Uterus (tissue), 3 donors: ENCODE measurements at regions not wholly inside any gene's neighbourhood (a gene's known extent, or its start where the extent isn't known, plus 50 kb on each side); places are given as distances from the start of the nearest gene placed in this dataset.

Experiments
- DNase-seq, 2 donors: peaks; one replicate each; pipeline ENCODE4 v3.0.0-alpha.2; 2019 to 2020
- H3K27ac ChIP-seq, 2 donors: fragments of 200-600 bp; sonication (generic); 1 replicate in 1 of 2; 2 replicates in 1 of 2; pipeline ENCODE4 v1.5.1; 2016 to 2018
- H3K27me3 ChIP-seq, 2 donors: fragments of 200-600 bp; sonication (generic); one replicate each; pipeline ENCODE4 v1.5.1; 2018 to 2019; ENCODE audit warnings: control low read depth in 1 of 2
- H3K36me3 ChIP-seq, 2 donors: fragments of 200-600 bp; sonication (generic); one replicate each; pipeline ENCODE4 v1.5.1; 2019; ENCODE audit warnings: control low read depth in 1 of 2
- H3K4me1 ChIP-seq, 2 donors: fragments of 200-600 bp; sonication (generic); one replicate each; pipeline ENCODE4 v1.5.1; 2018 to 2019; ENCODE audit warnings: control low read depth in 1 of 2
- H3K4me3 ChIP-seq, 2 donors: fragments of 200-600 bp; sonication (generic); 1 replicate in 1 of 2; 2 replicates in 1 of 2; pipeline ENCODE4 v1.5.1; 2018 to 2019; ENCODE audit warnings: mild to moderate bottlenecking in 1 of 2
- H3K9me3 ChIP-seq, 2 donors: fragments of 200-600 bp; sonication (generic); one replicate each; pipeline ENCODE4 v1.5.1; 2019; ENCODE audit warnings: control low read depth in 1 of 2
- POLR2A ChIP-seq, 2 donors: fragments of 450-650 bp; IDR thresholded peaks; one replicate each; pipeline ENCODE4 v1.6.1; 2016; ENCODE audit warnings: antibody characterized with exemption in 2 of 2, mild to moderate bottlenecking in 1 of 2, moderate library complexity in 1 of 2
- intact Hi-C: fragments of 100-400 bp; cut with DNase I; formaldehyde crosslinking; loops from one replicate; pipeline ENCODE4 v1.15.1; 2023; ENCODE audit warnings: low total_unique reads
- TF ChIP-seq, protein P1 (sequence below), 4 experiments: fragments of 200-600 bp in 2 of 4; fragments of 450-650 bp in 2 of 4; sonication (generic) in 2 of 4; IDR thresholded peaks; one replicate each; pipeline ENCODE4 v1.5.1; 2016 to 2019; ENCODE audit warnings: antibody characterized with exemption in 4 of 4, mild to moderate bottlenecking in 2 of 4, moderate library complexity in 1 of 4
- donor health status: DM: yes; HTN: yes; CAD: no.

DNA sequence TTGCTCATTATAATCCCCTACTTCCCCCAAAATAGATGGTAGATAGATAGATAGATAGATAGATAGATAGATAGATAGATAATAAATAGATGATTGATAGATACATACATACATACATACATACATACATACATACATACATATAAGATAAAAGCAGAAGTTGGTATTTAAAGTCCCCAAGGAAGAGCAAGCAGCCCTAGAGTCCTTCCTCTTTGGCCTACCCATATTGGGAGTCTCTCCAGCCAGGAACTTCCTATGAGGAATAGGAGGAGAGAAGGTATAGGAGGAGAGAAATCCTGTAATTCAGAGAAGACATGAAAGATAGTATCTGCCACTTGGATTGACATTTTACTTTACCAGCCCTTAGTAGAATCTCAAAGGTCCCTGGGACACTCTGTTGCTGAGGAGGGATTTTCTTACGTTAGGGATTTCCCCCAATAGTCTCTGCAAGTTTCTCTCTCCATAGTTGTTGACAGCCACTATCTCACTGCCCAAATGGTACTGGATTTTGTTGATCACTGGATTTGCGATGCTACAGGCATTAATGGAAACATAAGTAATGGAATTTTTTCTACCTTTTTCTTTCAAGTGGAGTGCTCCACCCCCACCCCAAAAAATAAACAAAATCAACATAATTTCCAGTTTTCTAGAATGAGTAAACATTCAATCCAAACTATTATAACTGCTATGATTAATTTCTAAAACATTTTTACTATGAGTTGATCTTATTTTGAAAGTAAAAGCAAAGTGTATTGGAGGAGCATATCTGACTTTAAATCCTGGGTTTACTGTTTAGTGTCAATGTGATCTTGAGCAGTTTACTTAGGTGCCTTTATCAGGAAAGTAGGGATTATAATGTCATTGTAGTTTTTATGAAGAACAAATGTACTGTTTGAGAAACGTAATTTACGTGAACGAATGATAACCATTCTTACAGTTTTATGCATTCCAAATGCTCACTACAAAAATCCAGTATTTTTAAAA is 93.2 kb upstream of the TNFSF4 start:
- intact Hi-C loops: no loop called here
- Histone ChIP-seq H3K36me3 (no peaks in the 10 kb centered on the region), H3K9me3 (no peaks in the 10 kb centered on the region), H3K4me1 (no peaks in the 10 kb centered on the region), H3K27ac (no peak overlapping the region), H3K4me3 (no peak overlapping the region), H3K27me3 (no peaks in the 10 kb centered on the region)
- TF ChIP-seq, protein P1, sequence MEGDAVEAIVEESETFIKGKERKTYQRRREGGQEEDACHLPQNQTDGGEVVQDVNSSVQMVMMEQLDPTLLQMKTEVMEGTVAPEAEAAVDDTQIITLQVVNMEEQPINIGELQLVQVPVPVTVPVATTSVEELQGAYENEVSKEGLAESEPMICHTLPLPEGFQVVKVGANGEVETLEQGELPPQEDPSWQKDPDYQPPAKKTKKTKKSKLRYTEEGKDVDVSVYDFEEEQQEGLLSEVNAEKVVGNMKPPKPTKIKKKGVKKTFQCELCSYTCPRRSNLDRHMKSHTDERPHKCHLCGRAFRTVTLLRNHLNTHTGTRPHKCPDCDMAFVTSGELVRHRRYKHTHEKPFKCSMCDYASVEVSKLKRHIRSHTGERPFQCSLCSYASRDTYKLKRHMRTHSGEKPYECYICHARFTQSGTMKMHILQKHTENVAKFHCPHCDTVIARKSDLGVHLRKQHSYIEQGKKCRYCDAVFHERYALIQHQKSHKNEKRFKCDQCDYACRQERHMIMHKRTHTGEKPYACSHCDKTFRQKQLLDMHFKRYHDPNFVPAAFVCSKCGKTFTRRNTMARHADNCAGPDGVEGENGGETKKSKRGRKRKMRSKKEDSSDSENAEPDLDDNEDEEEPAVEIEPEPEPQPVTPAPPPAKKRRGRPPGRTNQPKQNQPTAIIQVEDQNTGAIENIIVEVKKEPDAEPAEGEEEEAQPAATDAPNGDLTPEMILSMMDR (IDR thresholded peaks at IDR 0.05): no peak
- TF ChIP-seq POLR2A (IDR thresholded peaks at IDR 0.05): no peak
- no peak for DNase-seq

DNA sequence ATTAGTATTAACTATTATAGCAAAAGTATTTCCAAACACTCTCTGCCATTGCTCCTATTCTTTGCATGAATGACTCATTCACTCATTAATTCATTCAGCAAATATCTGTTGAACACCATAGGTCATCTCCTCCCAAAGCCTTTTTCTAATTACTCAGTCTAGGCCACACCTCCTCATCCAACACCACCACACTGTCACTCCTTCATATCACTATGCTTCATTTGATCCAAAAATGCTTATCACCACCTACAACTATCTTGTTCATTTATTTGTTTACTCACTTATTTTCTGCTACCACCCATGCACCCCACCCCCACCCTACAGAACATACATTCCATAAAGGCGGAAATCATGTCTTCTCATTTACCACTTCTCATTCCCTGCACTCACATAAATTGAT is 94.4 kb upstream of the TNFSF4 start:
- Histone ChIP-seq H3K36me3 (no peaks in the 10 kb centered on the region), H3K4me1 (no peaks in the 10 kb centered on the region), H3K27me3 (no peaks in the 10 kb centered on the region), H3K27ac (no peak overlapping the region), H3K9me3 (no peaks in the 10 kb centered on the region), H3K4me3 (no peak overlapping the region)
- TF ChIP-seq, protein P1 (IDR thresholded peaks at IDR 0.05): no peak
- TF ChIP-seq POLR2A (IDR thresholded peaks at IDR 0.05): no peak
- DNase-seq: no peak
- intact Hi-C loops: no loop called here

DNA sequence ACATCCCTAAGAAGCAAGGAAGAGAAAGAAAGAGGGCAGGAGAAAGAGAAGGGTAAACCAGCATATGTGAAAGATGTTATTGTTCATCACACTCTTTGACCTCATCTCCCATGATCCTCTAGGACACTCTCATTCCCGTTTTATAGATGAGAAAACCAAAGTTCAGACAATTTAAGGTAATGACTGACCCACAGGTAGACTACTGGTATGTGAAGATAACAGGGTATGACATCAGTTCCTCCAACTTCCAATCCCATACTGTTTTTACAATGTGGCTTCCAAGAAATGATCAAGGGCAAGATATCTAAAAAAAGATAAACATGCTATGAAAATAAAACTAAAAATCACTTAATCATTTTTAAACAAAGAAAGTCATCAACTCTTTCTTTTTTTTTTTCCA is 95.2 kb upstream of the TNFSF4 start:
- H3K4me1 ChIP-seq: no peaks in the 10 kb centered on the region
- no peaks in the 10 kb centered on the region for H3K36me3 ChIP-seq
- no peak overlapping the region for H3K27ac ChIP-seq
- no peaks in the 10 kb centered on the region for H3K27me3 ChIP-seq
- no peak for DNase-seq
- H3K4me3 ChIP-seq: no peak overlapping the region
- no peak for TF ChIP-seq POLR2A (IDR thresholded peaks at IDR 0.05)
- TF ChIP-seq, protein P1 (IDR thresholded peaks at IDR 0.05): no peak
- H3K9me3 ChIP-seq: no peaks in the 10 kb centered on the region
- intact Hi-C loops: no loop called here

DNA sequence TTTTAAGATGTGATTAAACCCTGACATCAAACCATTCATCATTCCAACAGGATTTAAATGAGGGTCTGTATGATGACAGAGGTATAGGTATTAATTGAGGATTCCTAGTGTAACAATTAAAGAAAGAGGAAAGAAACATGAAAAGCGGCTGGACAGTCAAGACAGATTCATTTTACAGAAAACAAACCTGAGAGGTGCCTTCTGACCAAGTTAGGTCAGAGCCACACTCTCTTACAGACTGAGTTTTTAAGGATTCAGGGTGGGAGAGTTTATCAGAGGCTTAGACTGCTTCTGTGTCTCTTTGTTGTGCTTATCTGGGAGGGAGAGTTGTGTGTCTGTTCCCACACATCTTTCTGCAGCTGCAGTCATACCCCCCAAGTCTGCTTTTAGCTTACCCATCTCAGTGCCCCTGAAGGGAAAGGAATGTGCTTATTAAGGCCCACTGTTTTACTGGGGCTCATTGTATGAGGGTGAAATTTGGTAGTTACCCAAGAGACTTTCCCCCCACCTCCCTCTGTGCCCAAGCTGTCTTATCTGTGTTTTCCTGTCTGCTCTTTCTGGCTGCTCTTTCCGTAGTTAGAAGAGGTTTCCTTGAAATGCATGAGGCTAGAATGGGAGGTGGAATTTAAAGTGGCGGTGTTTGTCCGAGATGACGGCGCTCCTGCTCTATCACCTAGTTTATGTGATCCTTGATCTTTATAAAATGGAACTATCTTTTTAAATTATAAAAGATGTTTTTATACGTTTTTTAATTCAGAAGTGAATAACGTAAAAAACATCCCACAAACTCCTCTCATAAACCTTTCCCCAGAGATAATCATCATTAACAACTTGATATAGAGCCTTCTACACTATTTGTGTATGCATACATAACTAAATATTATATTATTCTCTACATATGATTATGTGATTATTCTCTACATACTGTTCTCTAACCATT is 96.0 kb upstream of the TNFSF4 start:
- DNase-seq: no peak
- TF ChIP-seq POLR2A (IDR thresholded peaks at IDR 0.05): no peak
- TF ChIP-seq, protein P1 (IDR thresholded peaks at IDR 0.05): no peak
- intact Hi-C loops: no loop called here
- Histone ChIP-seq H3K27me3 (no peaks in the 10 kb centered on the region), H3K9me3 (no peaks in the 10 kb centered on the region), H3K4me1 (no peaks in the 10 kb centered on the region), H3K36me3 (no peaks in the 10 kb centered on the region), H3K27ac (no peak overlapping the region), H3K4me3 (no peak overlapping the region)
